HepG2 (cell line): ENCODE measurements at regions not wholly inside any gene's neighbourhood (a gene's known extent, or its start where the extent isn't known, plus 50 kb on each side); places are given as distances from the start of the nearest gene placed in this dataset.

Experiments used
- ATAC-seq: fragments of 200-7000 bp; cut with Tn5 transposase; 3 replicates; pipeline ENCODE4 v1.9.1; 2020; ENCODE audit warnings: mild to moderate bottlenecking, moderate library complexity
- BruUV-seq: library from RNA; stranded (reverse); fragments of 400-500 nt; replicated peaks from 2 replicates; lab custom pipeline; 2021; lab: Mats Ljungman, UMichigan
- CTCF ChIA-PET: fragments of 300-600 bp; formaldehyde crosslinking; extraction: SDS; loops from one replicate; lab custom pipeline; 2021; ENCODE audit warnings: low total read pairs, inconsistent platforms, low intra/inter-chr PET ratio; lab: Yijun Ruan, JAX
- POLR2A ChIA-PET: fragments of 350-600 bp; sonication (Branson Sonifier 250); formaldehyde crosslinking; loops from one replicate; lab custom pipeline; 2020; ENCODE audit warnings: antibody characterized with exemption, inconsistent platforms; lab: Yijun Ruan, JAX
- DNase-seq: peaks from one replicate; pipeline ENCODE4 v3.0.0-alpha.2; 2015; ENCODE audit warnings: low spot score
- FAIRE-seq: peaks from 3 replicates; lab custom pipeline; 2011; peaks lifted over from hg19 to GRCh38; lab: Jason Lieb, UNC
- H2AFZ ChIP-seq: one replicate; pipeline ENCODE4 v1.6.1; 2011; ENCODE audit warnings: low read length, inconsistent platforms
- H3K27ac ChIP-seq: fragments of 300-600 bp; 3 replicates; pipeline ENCODE4 v1.8.0; 2011; ENCODE audit warnings: mixed run types, mild to moderate bottlenecking, mixed read lengths, low read length, inconsistent platforms; ENCODE audit not compliant: insufficient read depth; ENCODE audit errors: extremely low read length
- H3K27me3 ChIP-seq, 2 experiments: fragments of 200-600 bp in 1 of 2; 2 replicates in 1 of 2; 3 replicates in 1 of 2; pipeline versions ENCODE4 v1.6.0 to v1.8.0; 2011; ENCODE audit warnings: low read length in 2 of 2, mild to moderate bottlenecking in 2 of 2, moderate library complexity in 2 of 2, inconsistent platforms in 1 of 2; ENCODE audit not compliant: insufficient read depth in 2 of 2, control insufficient read depth in 1 of 2
- H3K36me3 ChIP-seq, 2 experiments: fragments of 200-600 bp in 1 of 2; replicated peaks in 1 of 2; 2 replicates in 1 of 2; 3 replicates in 1 of 2; pipeline versions ENCODE4 v1.5.1 to v1.8.0; 2011; ENCODE audit warnings: low read length in 2 of 2, inconsistent platforms in 1 of 2; ENCODE audit not compliant: insufficient read depth in 2 of 2, control insufficient read depth in 1 of 2
- H3K4me1 ChIP-seq: 2 replicates; pipeline ENCODE4 v1.5.1; 2012; ENCODE audit warnings: low read length, inconsistent platforms; ENCODE audit not compliant: insufficient read depth
- H3K4me2 ChIP-seq: 2 replicates; pipeline ENCODE4 v1.6.0; 2011; ENCODE audit warnings: low read depth, low read length, inconsistent platforms
- H3K4me3 ChIP-seq, 3 experiments: fragments of 200-600 bp in 1 of 3; sonication (generic), shearing (Covaris generic) in 1 of 3; replicated peaks in 1 of 3; 2 replicates each; pipeline ENCODE4 v1.5.1; 2011 to 2016; ENCODE audit warnings: low read length in 3 of 3, inconsistent platforms in 2 of 3, low read depth in 2 of 3, mild to moderate bottlenecking in 2 of 3, control low read depth in 1 of 3, mixed read lengths in 1 of 3; ENCODE audit not compliant: insufficient read depth in 1 of 3
- H3K79me2 ChIP-seq: one replicate; pipeline ENCODE4 v1.6.1; 2011; ENCODE audit warnings: low read length, inconsistent platforms; ENCODE audit not compliant: insufficient read depth
- H3K9ac ChIP-seq: 2 replicates; pipeline ENCODE4 v1.6.0; 2011; ENCODE audit warnings: mild to moderate bottlenecking, low read depth, low read length, inconsistent platforms; ENCODE audit not compliant: insufficient read depth
- H3K9me3 ChIP-seq: 2 replicates; pipeline ENCODE4 v1.5.1; 2012; ENCODE audit warnings: mild to moderate bottlenecking, low read length
- H4K20me1 ChIP-seq: 2 replicates; pipeline ENCODE4 v1.6.0; 2011; ENCODE audit warnings: inconsistent platforms, mild to moderate bottlenecking, low read length, moderate library complexity; ENCODE audit not compliant: insufficient read depth
- CBX2 ChIP-seq, 2 experiments: fragments of 200-600 bp in 1 of 2; sonication (generic); formaldehyde crosslinking in 1 of 2; IDR thresholded peaks; 2 replicates each; pipeline versions ENCODE4 v1.7.0 to v1.8.1; 2018 to 2022; ENCODE audit warnings: low read depth in 2 of 2, low read length in 1 of 2, mild to moderate bottlenecking in 1 of 2, missing genetic modification reagents in 1 of 2
- FIP1L1 ChIP-seq: fragments of 200-400 bp; formaldehyde crosslinking; IDR thresholded peaks from 2 replicates; pipeline ENCODE4 v1.6.1; 2018; ENCODE audit warnings: low read depth, mild to moderate bottlenecking, low read length, moderate library complexity, borderline replicate concordance; ENCODE audit not compliant: insufficient read depth
- FOXK2 ChIP-seq: fragments of 450-650 bp; IDR thresholded peaks from 2 replicates; pipeline ENCODE4 v1.6.1; 2016
- MNT ChIP-seq: fragments of 450-650 bp; IDR thresholded peaks from 2 replicates; pipeline ENCODE4 v1.6.1; 2016
- SIX4 ChIP-seq: sonication (generic); formaldehyde crosslinking; IDR thresholded peaks from 2 replicates; pipeline ENCODE4 v1.4.0; 2020; ENCODE audit warnings: missing genetic modification reagents
- ZFP41 ChIP-seq: sonication (generic); formaldehyde crosslinking; IDR thresholded peaks from 2 replicates; pipeline ENCODE4 v1.4.0; 2020; ENCODE audit warnings: mild to moderate bottlenecking, missing genetic modification reagents, borderline replicate concordance
- ZSCAN21 ChIP-seq: sonication (generic); formaldehyde crosslinking; IDR thresholded peaks from 2 replicates; pipeline ENCODE4 v1.8.0; 2022; ENCODE audit warnings: mild to moderate bottlenecking, missing genetic modification reagents, moderate library complexity, borderline replicate concordance
- WGBS: methylation state at CpG from one replicate; pipeline ENCODE4 v1.1.6; 2017; ENCODE audit warnings: low lambda C conversion rate; 5-methylcytosine and 5-hydroxymethylcytosine counted together
- in situ Hi-C: cut with HindIII; loops from 2 replicates; pipeline ENCODE4 v1.10.0; 2017; ENCODE audit warnings: low pct_unique_long_range_greater_than_20kb; ENCODE audit not compliant: extremely low pct_ligation_motif_present
- intact Hi-C: fragments of 100-400 bp; cut with micrococcal nuclease; formaldehyde crosslinking; loops from one replicate; pipeline ENCODE4 v1.10.0; 2022; ENCODE audit not compliant: unreplicated experiment
- TF ChIP-seq, protein P1 (sequence below): sonication (generic); formaldehyde crosslinking; IDR thresholded peaks from 2 replicates; pipeline ENCODE4 v1.4.0; 2020; ENCODE audit warnings: mild to moderate bottlenecking, low read depth, missing genetic modification reagents

GRCh38 chr5:4636378-4636777, 503.8 kb upstream of the ADAMTS16 start:
- ChIA-PET CTCF (no interaction called here), POLR2A (no interaction called here)
- H3K4me1 ChIP-seq: no peaks in the 10 kb centered on the region
- no peaks in the 10 kb centered on the region for H4K20me1 ChIP-seq
- no peaks in the 10 kb centered on the region for H3K36me3 ChIP-seq
- no TSS peak for BruUV-seq
- H3K9ac ChIP-seq: no peak overlapping the region
- H3K4me2 ChIP-seq: no peak overlapping the region
- DNase-seq: no peak
- no peak overlapping the region for H3K4me3 ChIP-seq
- no peaks in the 10 kb centered on the region; the same call in 1 of the 2 replicates for H3K9me3 ChIP-seq
- no peak overlapping the region for H2AFZ ChIP-seq
- ATAC-seq: no peak
- no peaks in the 10 kb centered on the region for H3K27me3 ChIP-seq
- H3K27ac ChIP-seq: no peak overlapping the region
- in situ Hi-C loops (no loop called here), intact Hi-C loops (no loop called here)
- no peak for FAIRE-seq
- TF ChIP-seq SIX4 (CRISPR knock-in tag): no peak
- TF ChIP-seq ZSCAN21 (CRISPR knock-in tag): no peak
- no peak for TF ChIP-seq FOXK2
- no peak for TF ChIP-seq CBX2 (IDR thresholded peaks at IDR 0.05; ENCODE audit: low read depth, low read length)
- no peak for TF ChIP-seq CBX2 (CRISPR knock-in tag; IDR thresholded peaks at IDR 0.05; ENCODE audit: low read depth)
- TF ChIP-seq ZFP41: no peak
- no peak for TF ChIP-seq FIP1L1
- 40% methylated on average over 6 of the region's 6 CpGs for WGBS
- H3K79me2 ChIP-seq: no peaks in the 10 kb centered on the region

GRCh38 chr5:4639946-4640345, 500.2 kb upstream of the ADAMTS16 start:
- Histone ChIP-seq H3K36me3 (no peaks in the 10 kb centered on the region), H4K20me1 (no peaks in the 10 kb centered on the region), H3K27ac (no peak overlapping the region), H3K79me2 (no peaks in the 10 kb centered on the region), H3K4me2 (no peak overlapping the region), H3K4me3 (no peak overlapping the region), H3K9me3 (peaks cover 12% of the 10 kb centered on the region), H2AFZ (no peak overlapping the region), H3K4me1 (no peaks in the 10 kb centered on the region), H3K9ac (no peak overlapping the region), H3K27me3 (no peaks in the 10 kb centered on the region)
- 16% methylated on average over 11 of the region's 11 CpGs for WGBS
- in situ Hi-C loops: no loop called here
- FAIRE-seq (no peak), DNase-seq (no peak), ATAC-seq (no peak)
- BruUV-seq: no TSS peak
- TF ChIP-seq, protein P1, sequence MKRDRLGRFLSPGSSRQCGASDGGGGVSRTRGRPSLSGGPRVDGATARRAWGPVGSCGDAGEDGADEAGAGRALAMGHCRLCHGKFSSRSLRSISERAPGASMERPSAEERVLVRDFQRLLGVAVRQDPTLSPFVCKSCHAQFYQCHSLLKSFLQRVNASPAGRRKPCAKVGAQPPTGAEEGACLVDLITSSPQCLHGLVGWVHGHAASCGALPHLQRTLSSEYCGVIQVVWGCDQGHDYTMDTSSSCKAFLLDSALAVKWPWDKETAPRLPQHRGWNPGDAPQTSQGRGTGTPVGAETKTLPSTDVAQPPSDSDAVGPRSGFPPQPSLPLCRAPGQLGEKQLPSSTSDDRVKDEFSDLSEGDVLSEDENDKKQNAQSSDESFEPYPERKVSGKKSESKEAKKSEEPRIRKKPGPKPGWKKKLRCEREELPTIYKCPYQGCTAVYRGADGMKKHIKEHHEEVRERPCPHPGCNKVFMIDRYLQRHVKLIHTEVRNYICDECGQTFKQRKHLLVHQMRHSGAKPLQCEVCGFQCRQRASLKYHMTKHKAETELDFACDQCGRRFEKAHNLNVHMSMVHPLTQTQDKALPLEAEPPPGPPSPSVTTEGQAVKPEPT (CRISPR knock-in tag): no peak
- TF ChIP-seq MNT: peak; percentile 36; the same call in 1 of the 2 replicates
- intact Hi-C loops: no loop called here
- ChIA-PET CTCF (no interaction called here), POLR2A (no interaction called here)
